HepG2 (cell line): ENCODE measurements at regions not wholly inside any gene's neighbourhood (a gene's known extent, or its start where the extent isn't known, plus 50 kb on each side); places are given as distances from the start of the nearest gene placed in this dataset.

ENCODE experiments used
- ELF4 ChIP-seq: sonication (generic); formaldehyde crosslinking; IDR thresholded peaks from 2 replicates; pipeline ENCODE4 v1.5.0; 2020; ENCODE audit warnings: missing genetic modification reagents, mild to moderate bottlenecking, moderate library complexity, borderline replicate concordance
- KIAA2018 ChIP-seq: sonication (generic); formaldehyde crosslinking; IDR thresholded peaks from 2 replicates; pipeline ENCODE4 v1.5.0; 2020; ENCODE audit warnings: mild to moderate bottlenecking, missing genetic modification reagents, borderline replicate concordance
- MED8 ChIP-seq: sonication (generic); formaldehyde crosslinking; IDR thresholded peaks from 2 replicates; pipeline ENCODE4 v1.8.1; 2023; ENCODE audit warnings: mild to moderate bottlenecking, missing genetic modification reagents; ENCODE audit not compliant: insufficient replicate concordance
- NFRKB ChIP-seq: fragments of 450-650 bp; IDR thresholded peaks from 2 replicates; pipeline ENCODE4 v1.6.1; 2017
- SP2 ChIP-seq: sonication (generic); formaldehyde crosslinking; IDR thresholded peaks from 2 replicates; pipeline ENCODE4 v1.5.1; 2020; ENCODE audit warnings: mild to moderate bottlenecking, missing genetic modification reagents
- ZNF326 ChIP-seq: sonication (generic); formaldehyde crosslinking; IDR thresholded peaks from 2 replicates; pipeline ENCODE4 v1.4.0; 2020; ENCODE audit warnings: missing genetic modification reagents, borderline replicate concordance
- ZNF446 ChIP-seq: sonication (generic); formaldehyde crosslinking; IDR thresholded peaks from 2 replicates; pipeline ENCODE4 v1.5.0; 2020; ENCODE audit warnings: mild to moderate bottlenecking, missing genetic modification reagents

GRCh38 chr10:10492420-10492819 is 525.3 kb upstream of the CELF2 start (continued):
- TF ChIP-seq KIAA2018 (CRISPR knock-in tag) (no peak), MED8 (CRISPR knock-in tag) (no peak), SP2 (no peak), NFRKB (no peak), ZNF446 (CRISPR knock-in tag) (no peak), ELF4 (CRISPR knock-in tag) (no peak), ZNF326 (CRISPR knock-in tag) (no peak)
